GM19397 (cell line): ENCODE measurements at regions not wholly inside any gene's neighbourhood (a gene's known extent, or its start where the extent isn't known, plus 50 kb on each side); places are given as distances from the start of the nearest gene placed in this dataset.
"Not testable (repeated sequence)": the region's sequence is repeated elsewhere in the genome, so short reads cannot be mapped to it uniquely, and the experiment has no call there.

Experiments used
- ATAC-seq: cut with Tn5 transposase; IDR thresholded peaks from one replicate; pipeline ENCODE4 v1.9.1; 2021; ENCODE audit warnings: mild to moderate bottlenecking, moderate library complexity; ENCODE audit not compliant: unreplicated experiment

- no peak for ATAC-seq
These were observed 171.1 kb downstream of the ZNF621 start for GRCh38 chr3:40695848-40696247.

- ATAC-seq, result not testable (repeated sequence)
These were observed 173.9 kb downstream of the ZNF621 start for GRCh38 chr3:40698611-40699010.

GRCh38 chr3:40701016-40701588 is 176.3 kb downstream of the ZNF621 start:
- ATAC-seq, result no peak

GRCh38 chr3:40704224-40704623 is 179.5 kb downstream of the ZNF621 start:
- no peak for ATAC-seq

GRCh38 chr3:40705663-40706062 is 180.9 kb downstream of the ZNF621 start:
- ATAC-seq, result no peak

GRCh38 chr3:40713306-40713705 is 188.5 kb downstream of the ZNF621 start:
- ATAC-seq, result no peak

- ATAC-seq, result no peak
These were observed 189.0 kb downstream of the ZNF621 start for GRCh38 chr3:40713795-40714194.

- no peak for ATAC-seq
These were observed 190.1 kb downstream of the ZNF621 start for GRCh38 chr3:40714771-40715345.

- ATAC-seq, result no peak
These were observed 190.8 kb downstream of the ZNF621 start for GRCh38 chr3:40715551-40715950.

- ATAC-seq, result no peak
These were observed 192.7 kb downstream of the ZNF621 start for GRCh38 chr3:40717471-40717870.

- peak; percentile 9 for ATAC-seq
These were observed 193.4 kb downstream of the ZNF621 start for GRCh38 chr3:40718209-40718608.

GRCh38 chr3:40718681-40719080 is 193.9 kb downstream of the ZNF621 start:
- ATAC-seq, result peak; percentile 79

GRCh38 chr3:40719660-40720287 is 195.0 kb downstream of the ZNF621 start:
- no peak for ATAC-seq

GRCh38 chr3:40720341-40720740 is 195.6 kb downstream of the ZNF621 start:
- ATAC-seq, result no peak

- no peak for ATAC-seq
These were observed 196.1 kb downstream of the ZNF621 start for GRCh38 chr3:40720863-40721262.

GRCh38 chr3:40723083-40723660 is 198.4 kb downstream of the ZNF621 start:
- no peak for ATAC-seq

- no peak for ATAC-seq
These were observed 200.3 kb downstream of the ZNF621 start for GRCh38 chr3:40725031-40725430.

GRCh38 chr3:40731445-40731844 is 206.7 kb downstream of the ZNF621 start:
- ATAC-seq, result no peak

GRCh38 chr3:40736943-40737342 is 212.2 kb downstream of the ZNF621 start:
- ATAC-seq, result no peak

GRCh38 chr3:40737343-40737742 is 212.6 kb downstream of the ZNF621 start:
- no peak for ATAC-seq

GRCh38 chr3:40739971-40740370 is 215.2 kb downstream of the ZNF621 start:
- no peak for ATAC-seq

GRCh38 chr3:40741729-40742128 is 217.0 kb downstream of the ZNF621 start:
- ATAC-seq, result no peak
